K562 (cell line): ENCODE measurements at regions not wholly inside any gene's neighbourhood (a gene's known extent, or its start where the extent isn't known, plus 50 kb on each side); places are given as distances from the start of the nearest gene placed in this dataset.

Experiments
- ATF3 ChIP-seq, 2 experiments: fragments of 450-650 bp in 1 of 2; sonication (generic) in 1 of 2; formaldehyde crosslinking in 1 of 2; IDR thresholded peaks in 1 of 2; conservative IDR thresholded peaks in 1 of 2; 2 replicates each; pipeline versions ENCODE4 v1.6.1 to v1.8.1; 2016 to 2023; ENCODE audit warnings: mild to moderate bottlenecking in 2 of 2, moderate library complexity in 2 of 2, inconsistent platforms in 1 of 2, missing genetic modification reagents in 1 of 2
- KDM1A ChIP-seq, 2 experiments: fragments of 450-650 bp; IDR thresholded peaks; 2 replicates each; pipeline ENCODE4 v1.6.1; 2016; ENCODE audit warnings: mild to moderate bottlenecking in 2 of 2
- NFE2L1 ChIP-seq: fragments of 450-650 bp; IDR thresholded peaks from 2 replicates; pipeline ENCODE4 v1.6.1; 2016; ENCODE audit warnings: missing genetic modification characterization, low read depth, mild to moderate bottlenecking, missing compliant biosample characterization, moderate library complexity, borderline replicate concordance
- NRF1 ChIP-seq, 2 experiments: fragments of 450-650 bp; IDR thresholded peaks in 1 of 2; conservative IDR thresholded peaks in 1 of 2; 2 replicates each; pipeline ENCODE4 v1.6.1; 2014; ENCODE audit warnings: mild to moderate bottlenecking in 2 of 2
- PHF8 ChIP-seq: fragments of 200-600 bp; sonication (generic); IDR thresholded peaks from 2 replicates; pipeline ENCODE4 v1.6.1; 2012; ENCODE audit warnings: mixed run types, mild to moderate bottlenecking, inconsistent platforms, low read length, moderate library complexity, borderline replicate concordance
- POLR2AphosphoS2 ChIP-seq: IDR thresholded peaks from 2 replicates; pipeline ENCODE4 v1.6.1; 2012; ENCODE audit warnings: low read length, improper control_type of control experiment
- RB1 ChIP-seq: fragments of 450-650 bp; IDR thresholded peaks from 2 replicates; pipeline ENCODE4 v1.6.1; 2017; ENCODE audit warnings: low read depth, mild to moderate bottlenecking
- RBBP5 ChIP-seq: fragments of 200-600 bp; sonication (generic); IDR thresholded peaks from 2 replicates; pipeline ENCODE4 v1.6.1; 2012; ENCODE audit warnings: borderline replicate concordance, mild to moderate bottlenecking, low read length, control low read depth, inconsistent platforms; ENCODE audit not compliant: insufficient read depth, poor library complexity, severe bottlenecking
- RFX5 ChIP-seq: IDR thresholded peaks from 2 replicates; pipeline ENCODE4 v1.6.1; 2011; ENCODE audit warnings: low read depth, mild to moderate bottlenecking, improper control_type of control experiment, low read length
- SNRNP70 ChIP-seq: fragments of 200-400 bp; formaldehyde crosslinking; optimal IDR thresholded peaks from 2 replicates; pipeline ENCODE3; 2017; ENCODE audit warnings: low read depth, low read length
- SP2 ChIP-seq: IDR thresholded peaks from 2 replicates; pipeline ENCODE4 v1.6.1; 2011; ENCODE audit warnings: mild to moderate bottlenecking, low read depth, low read length, moderate library complexity; ENCODE audit not compliant: poor library complexity, severe bottlenecking; ENCODE audit errors: extremely low read depth
- ZBTB7A ChIP-seq: IDR thresholded peaks from 2 replicates; pipeline ENCODE4 v1.6.1; 2011; ENCODE audit warnings: low read depth, mild to moderate bottlenecking, low read length, moderate library complexity, borderline replicate concordance; ENCODE audit not compliant: control insufficient read depth
- TF ChIP-seq, protein P1 (sequence below): sonication (generic); formaldehyde crosslinking; IDR thresholded peaks from 2 replicates; pipeline ENCODE4 v1.8.0; 2022; ENCODE audit warnings: missing genetic modification reagents, mild to moderate bottlenecking, moderate library complexity, borderline replicate concordance

- TF ChIP-seq RBBP5 = no peak
- no peak for TF ChIP-seq SNRNP70
- TF ChIP-seq KDM1A (IDR thresholded peaks at IDR 0.05) = no peak
- TF ChIP-seq SP2 = no peak
- TF ChIP-seq NFE2L1 (tag) = no peak
- TF ChIP-seq, protein P1, sequence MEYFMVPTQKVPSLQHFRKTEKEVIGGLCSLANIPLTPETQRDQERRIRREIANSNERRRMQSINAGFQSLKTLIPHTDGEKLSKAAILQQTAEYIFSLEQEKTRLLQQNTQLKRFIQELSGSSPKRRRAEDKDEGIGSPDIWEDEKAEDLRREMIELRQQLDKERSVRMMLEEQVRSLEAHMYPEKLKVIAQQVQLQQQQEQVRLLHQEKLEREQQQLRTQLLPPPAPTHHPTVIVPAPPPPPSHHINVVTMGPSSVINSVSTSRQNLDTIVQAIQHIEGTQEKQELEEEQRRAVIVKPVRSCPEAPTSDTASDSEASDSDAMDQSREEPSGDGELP (CRISPR knock-in tag) = no peak
- no peak for TF ChIP-seq RFX5
- no peak for TF ChIP-seq PHF8
- no peak for TF ChIP-seq RB1
- no peak for TF ChIP-seq NRF1 (conservative IDR thresholded peaks at IDR 0.05 in 1 of 2, IDR thresholded peaks at IDR 0.05 in 1 of 2)
- TF ChIP-seq ZBTB7A = no peak
- TF ChIP-seq ATF3 (IDR thresholded peaks at IDR 0.05) = no peak
- TF ChIP-seq ATF3 (CRISPR knock-in tag; conservative IDR thresholded peaks at IDR 0.05) = no peak
- TF ChIP-seq POLR2AphosphoS2 = no peak
Measured at GRCh38 chr13:33487575-33488243, 202.2 kb upstream of the STARD13 start.
